Left lobe of liver (tissue), 2 donors: ENCODE measurements at regions not wholly inside any gene's neighbourhood (a gene's known extent, or its start where the extent isn't known, plus 50 kb on each side); places are given as distances from the start of the nearest gene placed in this dataset.
A peak's percentile ranks its signal among the peaks of the same experiment; 100 is the strongest.
"Not testable (repeated sequence)": the region's sequence is repeated elsewhere in the genome, so short reads cannot be mapped to it uniquely, and the experiment has no call there.

Source experiments
- ATAC-seq: fragments of 200-7000 bp; cut with Tn5 transposase; one replicate; pipeline ENCODE4 v1.9.1; 2020; ENCODE audit warnings: mild to moderate bottlenecking, moderate library complexity
- DNase-seq: peaks from one replicate; pipeline ENCODE4 v3.0.0-alpha.2; 2020; ENCODE audit warnings: low spot score
- donor health status: DM: no; HTN: no; CAD: no; lungs with moderate emphysema.
- donor health status: DM: no; HTN: yes; CAD: no.

DNA sequence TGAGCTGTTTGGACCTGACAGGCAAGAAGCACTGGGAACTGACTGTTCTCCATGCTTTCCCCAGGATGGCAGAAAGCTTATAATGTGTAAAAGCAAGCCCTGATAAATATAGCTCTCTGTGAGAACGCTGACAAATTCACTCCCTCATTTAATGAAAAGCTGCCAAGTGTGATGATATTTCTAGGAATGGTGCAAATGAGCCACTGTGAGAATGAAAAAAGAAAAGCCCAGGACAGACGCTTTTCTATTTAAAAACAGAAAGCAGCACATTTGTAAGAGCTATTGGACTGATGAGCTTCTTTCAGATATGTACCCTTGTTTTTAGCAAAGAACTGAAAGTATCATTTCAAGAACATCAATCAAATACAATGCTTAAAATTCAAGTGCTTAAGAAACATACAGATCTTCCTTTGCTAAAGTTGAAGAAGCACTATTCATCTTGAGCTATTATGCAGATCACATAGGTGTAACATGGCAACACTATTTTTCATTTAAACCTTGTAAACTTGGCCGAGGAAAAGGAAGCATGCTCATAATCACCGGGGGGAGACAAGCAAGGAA is 842.6 kb upstream of the ACO1 start:
- ATAC-seq (no peak), DNase-seq (no peak)

DNA sequence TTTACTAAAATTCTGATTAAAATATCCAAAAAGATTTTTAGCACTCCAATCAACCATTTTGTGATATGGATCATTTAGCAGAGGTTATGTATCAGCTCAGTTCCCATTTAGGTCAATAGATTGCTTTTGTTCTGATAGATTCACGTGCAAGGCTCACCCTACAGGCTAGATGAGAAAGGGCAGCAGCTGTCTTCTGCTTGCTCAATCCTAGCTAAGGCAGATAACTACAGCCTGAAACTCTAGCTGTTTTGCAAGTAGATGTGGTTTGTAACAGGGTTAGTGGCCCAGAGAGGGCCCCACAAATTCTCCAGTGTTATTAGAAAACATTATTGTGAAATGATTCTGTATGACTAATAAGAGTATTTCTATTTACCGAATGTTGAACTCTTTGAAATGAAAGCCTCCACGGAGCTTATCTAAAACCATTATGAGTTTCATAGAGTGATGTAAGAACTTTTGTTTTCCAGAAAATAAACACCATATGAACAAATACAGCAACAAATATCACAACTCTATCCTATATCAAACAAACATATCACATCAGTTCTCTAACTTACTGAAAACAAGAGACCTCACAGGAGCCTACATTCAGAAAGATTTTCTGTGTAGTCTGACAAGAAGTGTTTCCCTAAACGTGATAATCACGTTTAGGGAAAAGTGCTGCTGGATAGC is 841.9 kb upstream of the ACO1 start:
- DNase-seq (no peak), ATAC-seq (peak; percentile 53)

DNA sequence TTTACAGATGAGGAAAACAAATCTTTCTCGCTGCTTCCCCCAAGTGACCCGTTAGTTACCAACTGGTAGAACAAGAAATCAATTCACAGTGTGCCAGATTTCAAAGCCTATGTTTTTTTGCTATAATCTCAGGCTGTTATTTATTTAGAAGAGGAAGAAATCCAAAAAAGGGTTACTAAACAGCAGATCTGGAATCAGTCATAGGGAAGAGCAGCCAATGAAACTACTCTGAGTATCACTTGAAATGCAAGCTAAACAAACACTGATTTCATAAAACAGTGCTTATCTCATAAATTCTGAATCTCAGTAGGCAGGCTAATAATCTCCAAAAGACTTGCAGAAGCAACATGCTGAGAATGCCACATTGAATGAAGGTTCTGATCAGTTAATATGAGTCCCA is 829.5 kb upstream of the ACO1 start:
- no peak for DNase-seq
- no peak for ATAC-seq

DNA sequence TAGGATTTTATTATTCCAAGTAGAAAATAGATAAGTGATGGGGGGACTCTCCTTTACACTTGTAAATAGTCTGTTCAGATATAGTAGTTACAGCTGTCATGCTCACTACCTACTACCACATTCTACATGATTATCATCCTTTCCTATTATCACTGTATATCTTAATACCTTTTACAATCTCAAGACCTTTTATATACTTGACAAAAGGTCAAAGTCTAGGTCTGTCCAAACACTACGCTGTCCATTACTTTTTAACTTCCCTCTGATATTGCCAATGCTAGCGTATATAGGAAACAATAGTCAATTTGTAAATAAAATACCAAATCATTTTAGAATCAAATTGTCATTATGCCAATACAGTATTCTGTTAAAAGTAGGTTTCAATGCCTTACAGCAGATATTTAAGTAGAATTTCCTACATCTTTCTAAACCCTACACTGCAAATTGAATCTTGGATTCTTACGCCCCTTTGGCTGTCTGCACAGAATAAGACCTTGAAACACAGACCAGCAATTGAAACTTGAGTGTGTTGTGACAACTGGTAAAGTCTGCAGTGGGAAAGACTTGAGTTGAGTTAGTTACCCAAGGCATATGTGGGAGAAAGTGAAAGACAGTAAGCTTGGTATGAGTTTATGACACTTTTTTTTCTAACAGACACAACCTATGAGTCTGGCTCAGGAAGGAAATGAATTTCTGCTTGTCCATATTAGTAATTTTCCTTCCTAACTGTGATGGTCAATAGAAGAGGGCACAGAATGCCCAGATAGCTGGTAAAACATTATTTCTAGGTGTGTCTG is 827.6 kb upstream of the ACO1 start:
- DNase-seq: no peak
- no peak for ATAC-seq

DNA sequence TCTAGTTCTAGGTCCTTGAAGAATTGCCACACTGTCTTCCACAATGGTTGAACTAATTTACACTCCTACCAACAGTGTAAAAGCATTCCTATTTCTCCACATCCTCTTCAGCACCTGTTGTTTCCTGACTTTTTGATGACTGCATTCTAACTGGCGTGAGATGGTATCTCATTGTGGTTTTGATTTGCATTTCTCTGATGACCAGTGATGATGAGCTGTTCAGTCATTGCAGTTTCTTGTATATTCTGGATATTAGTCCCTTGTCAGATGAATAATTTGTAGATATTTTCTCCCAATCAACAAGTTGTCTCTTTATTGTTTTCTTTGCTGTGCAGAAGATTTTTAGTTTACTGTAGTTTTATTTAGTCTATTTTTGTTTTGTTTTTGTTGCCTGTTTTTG is 812.3 kb upstream of the ACO1 start:
- not testable (repeated sequence) for ATAC-seq, DNase-seq

DNA sequence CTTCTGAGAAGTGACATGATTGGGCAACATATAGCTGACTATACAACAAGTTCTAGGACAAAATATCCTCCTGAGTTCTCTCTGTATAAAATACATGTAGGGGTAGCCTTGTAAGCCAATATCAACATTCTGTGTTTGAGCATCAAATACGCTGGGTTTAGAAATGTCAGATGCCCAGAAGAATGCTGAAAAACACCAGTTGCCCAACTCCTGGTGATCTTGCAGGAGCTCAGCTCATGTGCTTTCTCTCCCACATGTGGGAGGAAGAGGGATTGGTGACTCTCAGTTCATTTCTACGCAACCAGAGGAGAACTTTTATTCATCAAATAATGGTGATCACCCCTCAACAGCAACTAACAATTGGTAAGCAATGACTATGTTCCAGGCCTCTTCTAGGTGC is 810.9 kb upstream of the ACO1 start:
- ATAC-seq: no peak
- no peak for DNase-seq

DNA sequence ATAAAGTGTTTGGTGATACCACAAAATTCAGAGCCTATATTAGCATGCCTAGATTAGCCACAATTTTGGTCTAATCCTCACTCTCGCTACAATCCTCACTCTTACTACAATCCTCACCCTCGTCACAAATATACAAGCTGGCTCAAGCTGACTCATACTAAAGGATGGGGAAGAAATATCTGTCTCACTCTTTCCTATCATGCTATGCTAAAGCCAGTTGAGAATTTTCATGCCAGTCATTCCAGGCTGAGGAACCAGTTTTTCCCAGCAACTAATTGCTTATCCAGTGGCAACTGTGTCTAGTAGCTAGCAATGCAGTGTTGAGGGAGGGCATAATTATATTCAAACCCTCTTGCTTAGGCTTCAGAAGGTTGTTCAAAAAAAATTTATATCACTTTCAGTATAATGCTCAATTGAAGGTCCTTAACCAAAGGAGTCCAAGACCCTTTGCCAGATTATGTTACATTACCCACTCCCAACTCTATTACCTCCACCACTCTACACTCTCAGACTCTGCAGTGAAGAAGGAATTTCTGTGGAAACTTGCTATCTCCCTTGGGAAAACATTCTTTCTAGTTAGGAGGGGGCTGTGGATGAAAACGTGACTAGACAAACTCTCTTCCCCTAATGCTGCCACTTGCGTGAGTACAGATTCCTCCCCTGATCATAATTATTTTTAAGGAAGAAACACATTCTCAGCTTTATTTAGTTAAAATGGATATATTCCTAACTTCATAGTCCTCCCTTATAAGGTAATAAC is 810.3 kb upstream of the ACO1 start:
- ATAC-seq (no peak), DNase-seq (no peak)

DNA sequence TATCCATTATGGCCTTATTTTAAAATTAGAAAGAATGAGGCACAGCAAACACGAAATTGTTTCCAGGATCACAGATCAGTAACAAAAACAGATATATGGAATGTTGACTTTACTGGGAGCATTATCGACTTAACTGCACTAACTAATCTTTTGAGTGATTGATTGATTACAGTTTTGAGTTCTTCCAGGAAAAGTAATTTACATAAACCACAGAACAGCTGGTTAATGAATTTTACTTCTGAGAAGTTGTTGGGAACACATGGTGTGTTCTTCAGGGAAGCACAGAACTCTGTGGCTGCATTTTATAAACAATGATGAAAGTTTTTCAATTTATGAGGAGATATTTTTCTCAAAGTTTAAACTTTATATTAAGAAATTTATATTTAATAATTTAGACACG is 802.4 kb upstream of the ACO1 start:
- ATAC-seq (no peak), DNase-seq (no peak)

DNA sequence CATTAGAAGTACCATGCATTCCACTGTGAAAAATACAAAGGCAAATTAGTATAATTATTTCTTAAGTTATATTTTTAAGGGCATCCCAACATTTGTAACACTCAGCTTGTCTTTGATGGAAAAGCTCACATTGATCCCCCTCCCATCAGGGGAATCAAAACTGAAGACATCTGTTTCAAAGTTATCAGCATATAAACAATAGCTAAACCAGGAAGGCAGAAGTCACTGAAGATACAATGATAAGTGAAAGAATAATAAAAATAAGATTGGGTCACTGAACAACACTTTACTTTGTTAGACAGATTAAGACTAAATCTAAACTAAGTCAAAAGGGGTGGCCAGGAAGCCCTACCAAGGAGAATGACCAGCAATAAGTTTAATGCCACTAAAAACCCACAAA is 801.9 kb upstream of the ACO1 start:
- DNase-seq (no peak), ATAC-seq (no peak)

DNA sequence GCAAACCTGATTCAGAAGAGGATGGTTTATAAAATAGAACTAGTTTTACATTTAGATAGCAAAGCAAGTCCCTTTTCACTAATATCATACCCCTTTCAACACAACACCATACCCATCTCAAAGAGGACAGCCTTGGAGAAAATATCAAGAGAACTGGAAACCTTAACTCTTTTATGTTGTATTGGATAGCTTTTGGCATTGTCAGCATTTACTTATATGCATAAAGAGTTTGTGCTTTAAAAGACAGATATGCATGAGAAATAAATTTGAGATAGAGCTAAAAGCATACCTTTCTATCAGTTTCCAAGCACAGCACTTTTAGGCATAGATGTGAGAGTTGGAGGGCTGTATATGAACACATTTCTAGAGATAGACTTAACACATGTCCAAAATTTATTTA is 799.3 kb upstream of the ACO1 start:
- no peak for ATAC-seq
- DNase-seq: no peak

DNA sequence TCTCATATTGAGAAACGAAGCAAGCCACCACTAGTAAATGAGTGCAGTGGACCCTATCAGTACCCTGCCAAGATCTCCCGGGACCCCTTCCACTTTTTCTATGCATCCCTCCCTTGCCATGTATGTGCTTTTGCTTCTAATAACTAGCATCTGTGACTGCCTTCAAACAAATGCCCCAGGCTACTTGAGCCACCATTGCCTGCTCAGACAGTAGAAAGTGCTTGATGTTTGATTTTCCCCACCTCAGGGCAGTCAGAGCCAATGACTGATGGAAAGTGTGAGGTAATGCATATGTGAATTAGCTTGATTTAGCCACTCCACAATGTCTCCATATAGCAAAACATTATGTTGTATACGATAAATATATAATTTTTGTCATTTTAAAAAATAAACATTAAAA is 797.3 kb upstream of the ACO1 start:
- DNase-seq (no peak), ATAC-seq (no peak)

DNA sequence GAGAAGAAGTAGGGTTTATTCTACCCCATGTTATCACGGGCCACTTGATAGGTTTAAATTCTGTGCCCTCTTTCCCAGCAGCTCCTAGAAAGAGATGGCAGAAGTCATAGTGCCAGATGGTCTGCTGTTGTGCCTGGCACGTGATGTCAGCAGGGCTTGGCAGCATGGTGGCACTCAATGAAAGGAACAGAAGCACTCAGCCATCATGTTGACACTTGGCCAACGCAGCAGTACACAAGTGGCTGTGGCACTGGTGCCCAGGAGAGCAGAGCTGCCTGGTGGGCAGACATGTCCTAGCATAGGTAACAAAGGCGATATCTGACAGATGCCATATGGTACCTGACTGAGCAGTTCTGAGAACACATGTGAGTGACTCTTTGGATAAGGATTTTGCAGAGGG is 796.4 kb upstream of the ACO1 start:
- ATAC-seq (no peak), DNase-seq (no peak)

DNA sequence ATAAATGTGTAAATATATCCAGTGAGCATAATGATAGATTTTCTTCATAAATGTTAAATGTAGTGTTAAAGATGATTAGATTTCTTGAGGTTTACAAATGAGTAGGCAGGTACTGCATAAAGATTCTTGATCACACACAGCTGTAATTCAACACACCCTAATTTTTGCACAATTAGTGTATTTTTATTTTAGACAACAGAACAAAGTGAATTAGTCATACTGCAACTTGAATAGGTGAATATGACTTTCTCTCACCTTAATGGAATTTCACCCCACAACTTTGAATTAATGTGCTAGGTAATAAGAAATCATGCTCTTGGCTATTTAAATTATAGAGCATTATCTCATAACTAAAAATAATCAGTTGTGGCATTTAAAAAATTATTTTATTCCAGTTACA is 795.7 kb upstream of the ACO1 start:
- DNase-seq (no peak), ATAC-seq (no peak)

DNA sequence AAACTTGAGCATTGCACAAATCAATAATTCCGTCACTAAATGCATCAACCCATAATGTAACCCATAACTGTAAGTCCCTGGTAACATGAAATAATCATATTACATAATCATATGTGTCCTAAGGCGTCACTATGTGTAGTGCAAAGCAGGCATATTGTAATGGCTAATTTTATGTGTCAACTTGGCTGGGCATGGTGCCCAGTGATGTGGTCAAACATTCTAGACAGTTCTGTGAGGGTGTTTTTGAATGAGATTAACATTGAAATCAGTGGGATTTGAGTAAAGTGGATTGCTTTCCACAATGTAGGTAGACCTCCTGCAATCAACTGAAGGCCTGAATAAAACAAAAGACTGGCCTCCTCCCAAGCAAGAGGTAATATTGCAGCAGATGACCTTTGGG is 794.4 kb upstream of the ACO1 start:
- ATAC-seq (no peak), DNase-seq (no peak)

DNA sequence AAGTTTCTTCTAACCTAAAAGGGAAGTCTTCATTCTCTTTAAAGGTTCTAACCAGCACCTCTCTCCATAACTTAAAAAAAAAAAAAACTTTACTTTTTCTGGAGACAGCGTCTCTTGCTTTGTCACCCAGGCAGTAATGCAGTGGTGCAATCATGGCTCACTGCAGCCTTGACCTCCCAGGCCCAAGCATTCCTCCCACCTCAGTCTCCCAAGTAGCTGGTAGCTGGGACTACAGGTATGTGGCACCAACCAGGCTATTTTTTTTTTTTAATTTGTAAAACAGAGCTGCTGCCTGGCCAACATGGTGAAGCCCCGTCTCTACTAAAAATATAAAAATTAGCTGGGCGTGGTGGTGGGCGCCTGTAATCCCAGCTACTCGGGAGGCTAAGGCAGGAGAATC is 787.4 kb upstream of the ACO1 start:
- not testable (repeated sequence) for DNase-seq, ATAC-seq

DNA sequence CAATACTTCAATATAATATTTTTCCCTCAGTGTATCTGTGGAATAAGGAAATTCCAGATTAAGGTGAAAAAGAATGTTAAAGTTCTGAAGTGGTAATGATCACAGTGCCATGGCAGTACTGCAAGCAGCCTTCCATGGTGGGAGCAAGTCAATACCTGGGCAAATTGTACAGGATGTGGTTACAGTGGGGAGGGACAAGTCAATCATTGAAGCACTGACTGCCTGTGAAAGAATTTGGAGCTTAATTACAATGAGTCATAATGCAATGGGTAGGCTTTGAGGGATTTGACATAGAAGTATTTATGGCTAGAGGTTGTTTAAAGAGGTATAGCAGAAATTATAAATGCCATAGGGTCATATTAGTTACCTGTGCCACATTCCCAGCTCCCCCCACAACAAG is 786.5 kb upstream of the ACO1 start:
- no peak for DNase-seq
- ATAC-seq: no peak

DNA sequence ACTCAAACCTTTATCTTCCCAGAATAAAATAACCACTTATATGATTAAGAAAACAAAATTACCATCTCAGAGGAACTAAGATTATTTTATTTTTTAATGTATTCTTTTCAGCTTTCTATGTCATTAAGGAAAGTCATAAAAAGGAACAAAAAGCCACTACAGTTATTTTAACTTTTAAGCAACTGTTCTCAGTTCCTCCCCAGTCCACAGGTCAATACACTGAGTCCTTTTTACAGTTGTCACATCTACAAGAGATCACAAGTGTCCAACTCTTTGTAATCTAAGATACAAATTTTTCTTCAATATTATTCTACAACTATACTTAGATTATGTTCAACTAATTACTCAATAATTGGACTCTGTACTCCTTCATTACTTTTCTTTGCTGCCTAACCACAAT is 782.8 kb upstream of the ACO1 start:
- DNase-seq: no peak
- no peak for ATAC-seq

DNA sequence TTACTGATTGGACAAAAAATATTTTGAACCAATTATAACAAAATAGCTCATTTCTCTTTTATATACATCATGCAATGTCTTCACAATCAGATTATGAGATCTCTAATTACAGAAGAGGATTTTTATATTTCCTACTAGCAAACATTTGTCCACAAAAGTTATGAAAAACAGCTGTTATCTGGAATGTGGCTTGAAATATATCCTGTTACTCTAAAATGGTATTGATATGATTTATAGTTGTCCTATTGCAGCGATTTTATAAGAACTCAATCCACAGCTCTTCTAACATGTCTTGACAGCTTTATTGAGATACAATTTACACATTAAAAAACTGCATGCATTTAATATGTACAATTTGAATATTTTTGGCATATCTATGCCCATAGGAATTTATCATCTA is 779.9 kb upstream of the ACO1 start:
- no peak for ATAC-seq
- no peak for DNase-seq

DNA sequence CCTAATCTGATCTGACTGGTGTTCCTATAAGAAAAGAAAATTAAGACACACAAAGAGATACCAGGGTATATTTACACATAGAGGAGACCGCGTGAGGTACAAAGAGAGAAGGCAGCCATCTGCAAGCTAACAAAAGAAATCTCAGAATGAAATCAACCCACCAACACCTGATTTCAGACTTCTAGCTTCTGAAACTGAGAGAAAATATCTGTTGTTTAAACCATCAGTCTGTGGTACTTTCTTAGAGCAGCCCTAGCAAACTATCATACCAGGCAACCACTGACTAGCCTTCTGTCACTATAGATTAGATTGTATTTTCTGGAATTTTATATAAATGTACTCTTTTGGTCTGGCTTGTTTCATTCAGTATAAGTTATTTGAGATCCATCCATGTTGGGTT is 779.3 kb upstream of the ACO1 start:
- ATAC-seq: no peak
- DNase-seq: no peak

DNA sequence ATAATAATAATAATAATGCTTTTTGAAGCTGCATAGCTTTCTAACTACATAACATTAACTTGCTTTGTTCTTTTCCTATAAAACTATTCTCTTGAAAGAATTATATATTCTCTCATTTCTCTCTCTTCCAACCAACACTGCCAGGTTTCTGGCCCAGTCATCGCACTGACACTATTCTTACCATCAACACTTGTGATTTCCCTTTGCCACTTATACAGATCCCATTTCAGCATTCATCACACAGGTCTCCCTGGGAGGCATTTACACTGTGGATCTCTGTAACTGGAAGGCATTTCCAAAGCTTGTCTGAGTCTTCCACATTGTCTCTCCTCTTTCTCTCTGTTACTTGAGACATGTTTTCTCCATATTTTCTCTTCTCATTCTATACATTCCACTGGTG is 777.8 kb upstream of the ACO1 start:
- DNase-seq (no peak), ATAC-seq (no peak)

DNA sequence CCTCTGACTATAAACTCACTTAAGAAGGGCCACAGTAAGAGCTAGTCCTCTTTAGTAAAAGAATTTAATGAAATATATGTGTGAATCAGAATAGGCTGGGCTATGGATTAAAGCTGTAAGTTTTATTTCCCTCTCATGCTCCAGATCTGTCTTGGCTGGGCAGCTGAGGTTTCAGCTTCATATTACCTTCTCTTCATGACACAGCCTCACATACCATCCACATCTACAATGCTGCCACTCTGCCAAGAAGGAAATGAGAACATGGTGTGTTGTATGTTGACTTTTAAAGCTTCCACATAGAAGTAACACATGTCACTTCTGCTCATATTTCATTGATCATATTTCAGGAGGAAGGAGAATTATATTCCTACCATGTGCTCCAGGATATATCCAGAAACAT is 776.0 kb upstream of the ACO1 start:
- no peak for ATAC-seq
- no peak for DNase-seq

DNA sequence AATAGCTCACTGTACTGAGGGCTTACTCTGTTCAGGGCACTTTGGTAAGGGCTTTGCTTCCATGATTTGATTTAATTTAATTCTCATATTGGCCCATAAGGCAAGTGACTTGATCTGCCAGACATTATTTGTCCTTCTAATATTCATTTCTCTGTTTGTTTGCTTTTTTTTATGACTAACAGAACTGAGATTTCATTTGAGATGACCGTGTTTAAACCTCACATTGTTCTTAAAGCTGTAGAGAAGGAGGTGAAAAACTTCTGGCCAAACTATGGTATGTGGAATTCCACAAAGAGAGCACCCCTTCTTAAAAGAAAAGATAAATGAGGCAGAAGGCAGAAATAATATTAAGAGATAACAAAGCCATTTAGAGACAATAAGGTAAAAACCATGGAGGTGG is 775.6 kb upstream of the ACO1 start:
- no peak for ATAC-seq
- no peak for DNase-seq
